Uterus (tissue), 2 donors: ENCODE measurements at regions not wholly inside any gene's neighbourhood (a gene's known extent, or its start where the extent isn't known, plus 50 kb on each side); places are given as distances from the start of the nearest gene placed in this dataset.

ENCODE experiments used
- POLR2A ChIP-seq, 2 donors: fragments of 450-650 bp; IDR thresholded peaks; one replicate each; pipeline ENCODE4 v1.6.1; 2016; ENCODE audit warnings: antibody characterized with exemption in 2 of 2, mild to moderate bottlenecking in 1 of 2, moderate library complexity in 1 of 2
- TF ChIP-seq, protein P1 (sequence below), 4 experiments: fragments of 200-600 bp in 2 of 4; fragments of 450-650 bp in 2 of 4; sonication (generic) in 2 of 4; IDR thresholded peaks; one replicate each; pipeline ENCODE4 v1.5.1; 2016 to 2019; ENCODE audit warnings: antibody characterized with exemption in 4 of 4, mild to moderate bottlenecking in 2 of 4, moderate library complexity in 1 of 4

DNA sequence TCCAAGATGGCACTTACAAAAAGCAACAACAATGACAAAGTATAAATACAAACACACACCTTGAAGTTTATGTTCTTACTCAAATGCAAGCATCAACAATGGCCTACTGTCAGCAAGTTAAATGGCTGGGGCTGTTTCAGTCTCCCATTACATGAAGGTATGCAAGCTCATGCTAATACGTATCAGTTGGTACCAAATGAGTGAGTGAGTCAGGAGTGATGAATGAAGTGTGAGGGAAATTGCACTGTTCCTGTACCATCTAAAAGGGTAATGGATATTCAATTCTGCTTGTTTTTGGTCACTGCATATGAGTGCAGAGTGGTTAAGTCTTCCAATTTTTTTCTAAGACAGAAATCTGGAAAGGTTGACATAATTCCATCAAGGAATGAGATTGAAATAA is 964.9 kb downstream of the MAT2B start:
- TF ChIP-seq, protein P1, sequence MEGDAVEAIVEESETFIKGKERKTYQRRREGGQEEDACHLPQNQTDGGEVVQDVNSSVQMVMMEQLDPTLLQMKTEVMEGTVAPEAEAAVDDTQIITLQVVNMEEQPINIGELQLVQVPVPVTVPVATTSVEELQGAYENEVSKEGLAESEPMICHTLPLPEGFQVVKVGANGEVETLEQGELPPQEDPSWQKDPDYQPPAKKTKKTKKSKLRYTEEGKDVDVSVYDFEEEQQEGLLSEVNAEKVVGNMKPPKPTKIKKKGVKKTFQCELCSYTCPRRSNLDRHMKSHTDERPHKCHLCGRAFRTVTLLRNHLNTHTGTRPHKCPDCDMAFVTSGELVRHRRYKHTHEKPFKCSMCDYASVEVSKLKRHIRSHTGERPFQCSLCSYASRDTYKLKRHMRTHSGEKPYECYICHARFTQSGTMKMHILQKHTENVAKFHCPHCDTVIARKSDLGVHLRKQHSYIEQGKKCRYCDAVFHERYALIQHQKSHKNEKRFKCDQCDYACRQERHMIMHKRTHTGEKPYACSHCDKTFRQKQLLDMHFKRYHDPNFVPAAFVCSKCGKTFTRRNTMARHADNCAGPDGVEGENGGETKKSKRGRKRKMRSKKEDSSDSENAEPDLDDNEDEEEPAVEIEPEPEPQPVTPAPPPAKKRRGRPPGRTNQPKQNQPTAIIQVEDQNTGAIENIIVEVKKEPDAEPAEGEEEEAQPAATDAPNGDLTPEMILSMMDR (IDR thresholded peaks at IDR 0.05), result no peak
- TF ChIP-seq POLR2A (IDR thresholded peaks at IDR 0.05), result no peak
